Neural crest cell (in vitro differentiated cells): ENCODE measurements at regions not wholly inside any gene's neighbourhood (a gene's known extent, or its start where the extent isn't known, plus 50 kb on each side); places are given as distances from the start of the nearest gene placed in this dataset.
A peak's percentile ranks its signal among the peaks of the same experiment; 100 is the strongest.

Source experiments
- DNase-seq: peaks from one replicate; pipeline ENCODE4 v3.0.0; 2021; ENCODE audit warnings: low read depth, mixed read lengths, low spot score
- H3K27ac Mint-ChIP-seq: one replicate; pipeline ENCODE4 v1.8.0; 2021; ENCODE audit warnings: mild to moderate bottlenecking, mixed read lengths; ENCODE audit not compliant: unreplicated experiment
- H3K27me3 Mint-ChIP-seq: 2 replicates; pipeline ENCODE4 v1.8.0; 2021; ENCODE audit warnings: low read depth, mild to moderate bottlenecking, mixed read lengths
- H3K36me3 Mint-ChIP-seq: 2 replicates; pipeline ENCODE4 v1.8.0; 2021; ENCODE audit warnings: low read depth, mild to moderate bottlenecking, mixed read lengths
- H3K4me1 Mint-ChIP-seq: 2 replicates; pipeline ENCODE4 v1.8.0; 2021; ENCODE audit warnings: mixed read lengths
- H3K4me3 Mint-ChIP-seq: one replicate; pipeline ENCODE4 v1.8.0; 2021; ENCODE audit warnings: mild to moderate bottlenecking, mixed read lengths
- H3K9me3 Mint-ChIP-seq: 2 replicates; pipeline ENCODE4 v1.8.0; 2021; ENCODE audit warnings: mixed read lengths
- TF ChIP-seq, protein P1 (sequence below): fragments of 200-600 bp; sonication (generic); conservative IDR thresholded peaks from 2 replicates; pipeline ENCODE4 v1.5.0; 2021; ENCODE audit warnings: antibody characterized with exemption, mild to moderate bottlenecking

DNA sequence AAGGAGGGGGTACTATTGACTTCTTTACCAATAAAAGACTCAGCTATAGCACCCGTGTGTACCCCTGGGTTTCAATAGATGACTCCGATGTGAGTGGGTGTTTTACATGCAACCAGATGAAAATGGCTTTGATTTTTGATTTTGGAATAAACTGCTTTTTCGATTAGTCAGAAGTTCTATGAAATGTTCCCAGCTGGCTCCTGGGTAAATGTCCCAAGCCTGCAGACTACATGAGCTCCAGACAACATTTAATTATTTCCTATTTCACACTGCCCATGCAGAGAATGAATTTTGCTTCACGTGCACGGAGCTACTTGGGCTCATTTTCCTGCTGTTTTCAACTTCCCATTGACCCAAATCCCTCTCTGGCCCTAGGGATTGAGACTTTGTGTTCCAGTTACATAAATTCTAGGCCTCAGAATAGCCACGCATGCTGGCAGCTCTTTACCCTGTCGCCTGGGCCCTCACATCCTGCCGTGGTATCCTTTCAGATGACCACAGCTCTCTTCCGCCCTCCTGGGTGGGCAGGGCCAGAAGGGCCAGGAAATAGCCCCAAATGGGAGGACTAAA lies 59.7 kb downstream of the GPR6 start:
- TF ChIP-seq, protein P1, sequence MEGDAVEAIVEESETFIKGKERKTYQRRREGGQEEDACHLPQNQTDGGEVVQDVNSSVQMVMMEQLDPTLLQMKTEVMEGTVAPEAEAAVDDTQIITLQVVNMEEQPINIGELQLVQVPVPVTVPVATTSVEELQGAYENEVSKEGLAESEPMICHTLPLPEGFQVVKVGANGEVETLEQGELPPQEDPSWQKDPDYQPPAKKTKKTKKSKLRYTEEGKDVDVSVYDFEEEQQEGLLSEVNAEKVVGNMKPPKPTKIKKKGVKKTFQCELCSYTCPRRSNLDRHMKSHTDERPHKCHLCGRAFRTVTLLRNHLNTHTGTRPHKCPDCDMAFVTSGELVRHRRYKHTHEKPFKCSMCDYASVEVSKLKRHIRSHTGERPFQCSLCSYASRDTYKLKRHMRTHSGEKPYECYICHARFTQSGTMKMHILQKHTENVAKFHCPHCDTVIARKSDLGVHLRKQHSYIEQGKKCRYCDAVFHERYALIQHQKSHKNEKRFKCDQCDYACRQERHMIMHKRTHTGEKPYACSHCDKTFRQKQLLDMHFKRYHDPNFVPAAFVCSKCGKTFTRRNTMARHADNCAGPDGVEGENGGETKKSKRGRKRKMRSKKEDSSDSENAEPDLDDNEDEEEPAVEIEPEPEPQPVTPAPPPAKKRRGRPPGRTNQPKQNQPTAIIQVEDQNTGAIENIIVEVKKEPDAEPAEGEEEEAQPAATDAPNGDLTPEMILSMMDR: no peak
- no peak for DNase-seq
- H3K27me3 Mint-ChIP-seq: peaks cover 7% of the 10 kb centered on the region
- no peak overlapping the region for H3K4me3 Mint-ChIP-seq
- no peaks in the 10 kb centered on the region for H3K9me3 Mint-ChIP-seq
- peaks cover 10% of the 10 kb centered on the region for H3K4me1 Mint-ChIP-seq
- no peak overlapping the region for H3K27ac Mint-ChIP-seq
- H3K36me3 Mint-ChIP-seq: no peaks in the 10 kb centered on the region

DNA sequence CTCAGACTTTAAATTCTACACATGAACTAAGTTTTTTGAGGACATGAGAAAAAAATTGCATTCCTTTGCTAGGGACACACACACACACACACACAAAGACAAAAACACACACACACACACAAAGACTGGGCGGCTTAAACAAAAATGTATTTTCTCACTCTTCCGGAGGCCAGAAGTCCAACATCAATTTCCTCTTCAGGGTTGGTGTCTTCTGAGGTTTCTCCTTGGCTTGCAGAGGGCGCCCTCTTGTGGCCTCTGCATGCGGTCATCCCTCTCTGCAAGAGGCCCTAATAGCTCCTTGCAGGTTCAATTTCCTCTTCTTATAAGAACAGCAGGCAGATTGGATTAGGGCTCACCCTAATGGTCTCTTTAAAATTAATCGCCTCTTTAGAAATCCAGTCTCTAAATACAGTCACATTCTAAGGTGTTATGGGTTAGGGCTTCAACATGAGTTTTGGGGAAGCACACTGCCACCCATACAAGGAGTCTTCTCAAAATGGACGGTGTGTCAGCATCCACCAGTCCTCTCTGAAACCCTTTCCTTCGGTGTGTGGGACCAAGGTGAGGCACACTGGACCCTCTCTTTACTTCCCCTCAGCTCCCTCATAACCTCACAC lies 61.4 kb downstream of the GPR6 start:
- no peaks in the 10 kb centered on the region for H3K9me3 Mint-ChIP-seq
- H3K27ac Mint-ChIP-seq: no peak overlapping the region
- H3K27me3 Mint-ChIP-seq: peaks cover 7% of the 10 kb centered on the region

DNA sequence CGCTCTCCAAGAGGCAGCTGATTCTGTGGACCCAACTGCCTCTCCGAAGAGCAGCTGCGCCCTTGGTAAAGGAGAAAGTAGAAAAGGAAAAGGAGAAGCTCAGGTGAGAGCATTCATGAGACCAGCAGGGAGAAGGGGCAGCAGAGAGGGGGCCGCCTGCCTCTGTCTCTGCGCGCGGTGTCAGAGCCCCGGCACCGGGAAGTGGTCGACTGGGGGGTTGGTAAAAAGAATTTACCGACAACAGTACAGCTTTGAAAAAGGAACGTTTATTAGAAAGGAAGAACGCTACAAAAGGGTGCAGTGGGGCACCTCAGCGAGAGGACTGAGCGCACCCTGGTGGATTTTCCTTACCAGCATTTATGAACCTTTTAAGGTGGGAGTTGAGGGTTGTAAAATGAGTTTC lies 61.9 kb downstream of the GPR6 start:
- Mint-ChIP-seq H3K4me1 (peaks cover 10% of the 10 kb centered on the region), H3K9me3 (no peaks in the 10 kb centered on the region), H3K4me3 (peak overlapping the region; percentile 6), H3K36me3 (no peaks in the 10 kb centered on the region), H3K27me3 (peaks cover 7% of the 10 kb centered on the region), H3K27ac (no peak overlapping the region)
- TF ChIP-seq, protein P1: peak; percentile 54
- DNase-seq: no peak

More for the DNA sequence above, 61.4 kb downstream of the GPR6 start:
- H3K4me1 Mint-ChIP-seq: peaks cover 10% of the 10 kb centered on the region
- H3K36me3 Mint-ChIP-seq: no peaks in the 10 kb centered on the region
- H3K4me3 Mint-ChIP-seq: peak overlapping the region; percentile 6
- peak; percentile 79 for DNase-seq
- TF ChIP-seq, protein P1: peak; percentile 84

DNA sequence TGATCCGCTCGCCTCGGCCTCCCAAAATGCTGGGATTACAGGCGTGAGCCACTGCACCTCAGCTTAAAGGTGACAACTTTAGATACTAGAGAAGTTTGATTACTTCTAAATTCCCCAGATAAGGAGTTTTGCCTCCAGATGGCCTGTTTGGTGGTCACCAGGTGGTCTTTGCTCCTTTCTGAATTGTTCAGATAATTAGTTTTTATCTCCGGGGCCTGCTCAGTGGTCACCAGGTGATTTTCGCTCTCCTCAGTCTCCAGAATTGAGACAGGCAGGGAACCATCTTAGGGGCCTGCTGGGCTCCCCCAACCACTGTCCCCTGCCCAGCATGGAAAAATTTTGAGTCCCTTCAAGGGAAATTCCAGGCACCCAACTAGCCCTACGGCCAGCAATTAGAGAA lies 62.6 kb downstream of the GPR6 start:
- Mint-ChIP-seq H3K4me1 (peaks cover 10% of the 10 kb centered on the region), H3K36me3 (no peaks in the 10 kb centered on the region), H3K9me3 (no peaks in the 10 kb centered on the region), H3K4me3 (no peak overlapping the region), H3K27ac (no peak overlapping the region), H3K27me3 (peaks cover 7% of the 10 kb centered on the region)
- TF ChIP-seq, protein P1: no peak
- no peak for DNase-seq

DNA sequence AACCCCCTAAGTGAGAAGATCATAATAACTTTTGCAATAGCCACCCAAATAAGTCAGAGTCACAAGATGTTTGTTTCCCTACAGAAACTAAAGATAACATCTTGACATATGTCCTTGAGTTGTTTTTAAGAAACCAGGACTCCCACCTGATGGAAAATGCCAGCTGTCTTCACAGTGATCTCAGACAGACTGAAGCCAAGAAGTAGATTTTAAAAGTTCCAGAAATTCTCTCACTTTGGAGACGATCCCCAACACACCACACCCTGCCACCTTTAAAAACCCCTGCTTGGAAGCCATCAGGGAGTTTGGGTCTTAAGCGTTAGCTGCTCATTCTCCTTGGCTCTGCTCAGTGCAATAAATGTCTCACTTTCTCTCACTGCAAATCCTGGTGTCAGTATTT lies 63.0 kb downstream of the GPR6 start:
- H3K4me1 Mint-ChIP-seq: peaks cover 10% of the 10 kb centered on the region
- no peaks in the 10 kb centered on the region for H3K9me3 Mint-ChIP-seq

More for the DNA sequence above, 63.0 kb downstream of the GPR6 start:
- no peak for DNase-seq
- TF ChIP-seq, protein P1: no peak
- H3K4me3 Mint-ChIP-seq: no peak overlapping the region
- peaks cover 7% of the 10 kb centered on the region for H3K27me3 Mint-ChIP-seq
- no peaks in the 10 kb centered on the region for H3K36me3 Mint-ChIP-seq
- H3K27ac Mint-ChIP-seq: no peak overlapping the region
